ENCODE measurements at regions not wholly inside any gene's neighbourhood (a gene's known extent, or its start where the extent isn't known, plus 50 kb on each side); places are given as distances from the start of the nearest gene placed in this dataset.

DNA sequence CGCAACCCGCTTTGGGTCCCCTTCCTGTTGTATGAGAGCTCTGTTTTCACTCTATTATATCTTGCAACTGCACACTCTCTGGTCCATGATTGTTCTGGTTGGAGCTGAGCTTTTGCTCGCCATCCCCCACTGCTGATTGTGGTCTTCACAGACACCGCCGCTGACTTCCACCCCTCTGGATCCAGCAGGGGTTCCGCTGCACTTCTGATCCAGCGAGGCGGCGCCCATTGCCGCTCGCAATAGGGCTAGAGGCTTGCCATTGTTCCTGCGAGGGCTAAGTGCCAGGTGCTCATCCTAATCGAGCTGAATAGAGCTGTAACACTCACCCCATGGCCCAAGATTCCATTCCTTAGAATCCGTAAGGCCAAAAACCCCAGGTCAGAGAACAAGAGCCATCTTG is 1905.8 kb upstream of the RAG2 start:
- no peak for ATAC-seq
- POLR2A ChIA-PET, result no interaction called here
- intact Hi-C loops (cut with micrococcal nuclease; ENCODE audit: unreplicated experiment), result no loop called here
- TF ChIP-seq POLR2AphosphoS5 (IDR thresholded peaks at IDR 0.05; ENCODE audit: low read depth, low read length), result no peak
- TF ChIP-seq, protein P1, sequence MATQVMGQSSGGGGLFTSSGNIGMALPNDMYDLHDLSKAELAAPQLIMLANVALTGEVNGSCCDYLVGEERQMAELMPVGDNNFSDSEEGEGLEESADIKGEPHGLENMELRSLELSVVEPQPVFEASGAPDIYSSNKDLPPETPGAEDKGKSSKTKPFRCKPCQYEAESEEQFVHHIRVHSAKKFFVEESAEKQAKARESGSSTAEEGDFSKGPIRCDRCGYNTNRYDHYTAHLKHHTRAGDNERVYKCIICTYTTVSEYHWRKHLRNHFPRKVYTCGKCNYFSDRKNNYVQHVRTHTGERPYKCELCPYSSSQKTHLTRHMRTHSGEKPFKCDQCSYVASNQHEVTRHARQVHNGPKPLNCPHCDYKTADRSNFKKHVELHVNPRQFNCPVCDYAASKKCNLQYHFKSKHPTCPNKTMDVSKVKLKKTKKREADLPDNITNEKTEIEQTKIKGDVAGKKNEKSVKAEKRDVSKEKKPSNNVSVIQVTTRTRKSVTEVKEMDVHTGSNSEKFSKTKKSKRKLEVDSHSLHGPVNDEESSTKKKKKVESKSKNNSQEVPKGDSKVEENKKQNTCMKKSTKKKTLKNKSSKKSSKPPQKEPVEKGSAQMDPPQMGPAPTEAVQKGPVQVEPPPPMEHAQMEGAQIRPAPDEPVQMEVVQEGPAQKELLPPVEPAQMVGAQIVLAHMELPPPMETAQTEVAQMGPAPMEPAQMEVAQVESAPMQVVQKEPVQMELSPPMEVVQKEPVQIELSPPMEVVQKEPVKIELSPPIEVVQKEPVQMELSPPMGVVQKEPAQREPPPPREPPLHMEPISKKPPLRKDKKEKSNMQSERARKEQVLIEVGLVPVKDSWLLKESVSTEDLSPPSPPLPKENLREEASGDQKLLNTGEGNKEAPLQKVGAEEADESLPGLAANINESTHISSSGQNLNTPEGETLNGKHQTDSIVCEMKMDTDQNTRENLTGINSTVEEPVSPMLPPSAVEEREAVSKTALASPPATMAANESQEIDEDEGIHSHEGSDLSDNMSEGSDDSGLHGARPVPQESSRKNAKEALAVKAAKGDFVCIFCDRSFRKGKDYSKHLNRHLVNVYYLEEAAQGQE (IDR thresholded peaks at IDR 0.05; ENCODE audit: insufficient read depth in 1 of 2, low read depth in 2 of 2, low read length in 1 of 2), result no peak
- no peak for TF ChIP-seq TCF7L2 (IDR thresholded peaks at IDR 0.05; ENCODE audit: low read depth, low read length)
- no peak for TF ChIP-seq CTCF (IDR thresholded peaks at IDR 0.05)
- TF ChIP-seq SIN3A (IDR thresholded peaks at IDR 0.05; ENCODE audit: borderline replicate concordance, insufficient read depth, low read depth, low read length), result no peak
- Histone ChIP-seq H3K9me3 (ENCODE audit: control insufficient read depth, insufficient read depth, low read depth, low read length) (no peaks in the 10 kb centered on the region), H3K4me3 (ENCODE audit: low read depth in 2 of 2, low read length in 2 of 2) (no peak overlapping the region), H3K27me3 (ENCODE audit: control insufficient read depth, insufficient read depth, low read length) (no peaks in the 10 kb centered on the region), H3K36me3 (ENCODE audit: control insufficient read depth, insufficient read depth, low read length) (no peaks in the 10 kb centered on the region), H3K27ac (ENCODE audit: low read length) (no peak overlapping the region), H3K4me1 (ENCODE audit: control insufficient read depth, insufficient read depth, low read length) (no peaks in the 10 kb centered on the region)
- no peak for DNase-seq (ENCODE audit: low read depth, low spot score)
- in situ Hi-C loops (cut with HindIII; ENCODE audit: low pct_unique_long_range_greater_than_20kb, low sequenced_read_pairs), result no loop called here
- CTCF ChIA-PET, result no interaction called here
- BruUV-seq (replicated peaks), result no TSS peak

GRCh38 chr11:38498721-38499120 is 1900.7 kb upstream of the RAG2 start:
- H3K4me3 ChIP-seq (ENCODE audit: low read depth in 2 of 2, low read length in 2 of 2), result no peak overlapping the region
- BruUV-seq (replicated peaks), result no TSS peak
- no peak for DNase-seq (ENCODE audit: low read depth, low spot score)
- H3K4me1 ChIP-seq (ENCODE audit: control insufficient read depth, insufficient read depth, low read length), result no peaks in the 10 kb centered on the region
- no peaks in the 10 kb centered on the region for H3K9me3 ChIP-seq (ENCODE audit: control insufficient read depth, insufficient read depth, low read depth, low read length)
- intact Hi-C loops (cut with micrococcal nuclease; ENCODE audit: unreplicated experiment), result no loop called here
- TF ChIP-seq, protein P1 (IDR thresholded peaks at IDR 0.05; ENCODE audit: insufficient read depth in 1 of 2, low read depth in 2 of 2, low read length in 1 of 2), result no peak
- TF ChIP-seq POLR2AphosphoS5 (IDR thresholded peaks at IDR 0.05; ENCODE audit: low read depth, low read length), result no peak
- no peak for TF ChIP-seq CTCF (IDR thresholded peaks at IDR 0.05)
- TF ChIP-seq TCF7L2 (IDR thresholded peaks at IDR 0.05; ENCODE audit: low read depth, low read length), result no peak
- no peak for TF ChIP-seq SIN3A (IDR thresholded peaks at IDR 0.05; ENCODE audit: borderline replicate concordance, insufficient read depth, low read depth, low read length)
- no peaks in the 10 kb centered on the region for H3K36me3 ChIP-seq (ENCODE audit: control insufficient read depth, insufficient read depth, low read length)
- POLR2A ChIA-PET, result no interaction called here
- H3K27me3 ChIP-seq (ENCODE audit: control insufficient read depth, insufficient read depth, low read length), result no peaks in the 10 kb centered on the region
- ATAC-seq, result no peak
- CTCF ChIA-PET, result no interaction called here
- no peak overlapping the region for H3K27ac ChIP-seq (ENCODE audit: low read length)
- in situ Hi-C loops (cut with HindIII; ENCODE audit: low pct_unique_long_range_greater_than_20kb, low sequenced_read_pairs), result no loop called here

All from Panc1 (cell line).